GM10266 (cell line): ENCODE measurements at regions not wholly inside any gene's neighbourhood (a gene's known extent, or its start where the extent isn't known, plus 50 kb on each side); places are given as distances from the start of the nearest gene placed in this dataset.

Experiments
- DNase-seq: peaks from one replicate; pipeline ENCODE4 v3.0.0; 2012; ENCODE audit errors: extremely low spot score
- TF ChIP-seq, protein P1 (sequence below): IDR thresholded peaks from 2 replicates; pipeline ENCODE4 v1.5.1; 2012; ENCODE audit warnings: mild to moderate bottlenecking, low read depth; ENCODE audit not compliant: control insufficient read depth, insufficient read depth; ENCODE audit errors: missing control alignments

DNA sequence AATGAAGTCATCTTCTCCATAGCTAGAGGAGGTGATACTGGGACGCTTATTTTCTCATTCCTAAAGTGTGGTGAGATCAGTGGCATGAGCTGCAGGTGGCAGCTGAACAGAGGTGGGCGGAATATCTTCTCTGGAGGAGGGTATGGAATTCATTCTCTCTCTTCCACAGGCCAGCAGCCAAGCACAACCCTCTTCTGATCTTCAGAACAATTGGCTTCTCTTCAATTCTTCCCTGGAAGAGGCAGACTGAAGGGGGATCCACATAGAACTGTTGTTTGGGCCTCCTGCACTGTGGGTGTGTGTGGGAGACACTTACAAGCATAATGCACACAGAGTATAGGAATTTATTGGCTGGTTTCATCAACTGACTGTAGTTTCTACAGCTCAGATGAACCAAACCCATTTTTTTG, 180.4 kb upstream of the RASGEF1B start:
- TF ChIP-seq, protein P1, sequence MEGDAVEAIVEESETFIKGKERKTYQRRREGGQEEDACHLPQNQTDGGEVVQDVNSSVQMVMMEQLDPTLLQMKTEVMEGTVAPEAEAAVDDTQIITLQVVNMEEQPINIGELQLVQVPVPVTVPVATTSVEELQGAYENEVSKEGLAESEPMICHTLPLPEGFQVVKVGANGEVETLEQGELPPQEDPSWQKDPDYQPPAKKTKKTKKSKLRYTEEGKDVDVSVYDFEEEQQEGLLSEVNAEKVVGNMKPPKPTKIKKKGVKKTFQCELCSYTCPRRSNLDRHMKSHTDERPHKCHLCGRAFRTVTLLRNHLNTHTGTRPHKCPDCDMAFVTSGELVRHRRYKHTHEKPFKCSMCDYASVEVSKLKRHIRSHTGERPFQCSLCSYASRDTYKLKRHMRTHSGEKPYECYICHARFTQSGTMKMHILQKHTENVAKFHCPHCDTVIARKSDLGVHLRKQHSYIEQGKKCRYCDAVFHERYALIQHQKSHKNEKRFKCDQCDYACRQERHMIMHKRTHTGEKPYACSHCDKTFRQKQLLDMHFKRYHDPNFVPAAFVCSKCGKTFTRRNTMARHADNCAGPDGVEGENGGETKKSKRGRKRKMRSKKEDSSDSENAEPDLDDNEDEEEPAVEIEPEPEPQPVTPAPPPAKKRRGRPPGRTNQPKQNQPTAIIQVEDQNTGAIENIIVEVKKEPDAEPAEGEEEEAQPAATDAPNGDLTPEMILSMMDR, result no peak
- no peak for DNase-seq

DNA sequence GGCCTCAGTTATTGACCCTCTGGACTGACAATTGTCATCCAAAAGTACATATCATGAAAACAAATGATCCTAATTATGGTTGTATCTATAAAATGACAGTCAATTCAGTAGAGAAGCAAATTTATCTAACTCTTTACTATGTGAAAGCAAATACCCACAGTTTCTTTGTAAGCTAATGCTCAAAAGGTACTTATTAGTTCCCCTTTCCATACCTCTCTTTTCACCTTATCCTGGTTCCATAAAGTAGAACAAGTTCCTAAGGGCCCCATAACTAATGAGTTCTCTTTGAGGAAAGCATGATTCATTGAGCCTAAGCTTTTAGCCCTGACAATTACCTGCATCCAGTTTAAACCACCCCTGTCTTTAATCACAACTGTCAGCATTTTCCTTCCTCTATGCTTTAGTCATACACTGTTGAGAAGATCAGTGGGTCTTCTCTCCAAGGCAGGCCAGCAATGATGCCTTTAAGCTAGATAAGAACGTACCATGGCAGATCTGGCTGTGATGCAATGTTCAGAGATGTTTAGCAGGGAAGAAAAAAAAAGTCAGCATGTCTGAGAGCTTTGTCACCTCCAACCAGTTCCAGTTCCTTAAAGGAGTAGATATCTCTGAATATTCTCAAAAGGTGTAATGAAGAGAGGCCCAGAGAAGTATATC, 179.7 kb upstream of the RASGEF1B start:
- DNase-seq, result no peak
- TF ChIP-seq, protein P1, result no peak

DNA sequence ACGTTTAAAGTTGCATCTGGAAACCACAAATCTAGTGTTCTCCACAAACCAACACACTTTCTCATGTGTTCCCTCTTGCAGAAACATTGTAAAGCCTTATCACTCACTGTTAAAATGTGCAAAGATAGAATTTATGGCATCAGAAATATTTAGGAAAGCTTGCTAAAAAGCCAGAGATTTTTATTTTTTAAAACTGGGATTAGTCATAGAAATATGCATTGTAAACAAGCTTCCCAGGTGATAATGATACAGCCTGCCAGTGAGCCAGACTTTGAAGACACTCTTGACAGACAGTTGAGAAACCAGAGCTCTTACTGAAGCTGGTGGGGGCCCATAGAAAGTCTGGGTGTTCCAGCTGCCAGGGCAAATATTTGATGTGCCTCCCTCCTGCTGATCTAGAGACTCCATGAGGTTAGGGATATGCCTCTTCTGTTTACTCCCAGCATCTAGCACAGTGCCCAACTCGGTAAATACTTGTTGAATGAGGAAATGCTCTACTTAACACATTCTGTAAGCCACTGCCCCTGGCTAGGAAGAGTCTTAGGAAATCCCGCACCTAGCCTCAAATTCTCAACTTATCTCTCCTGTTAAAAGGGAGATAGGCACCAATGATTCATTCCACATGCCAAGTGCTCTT, 179.0 kb upstream of the RASGEF1B start:
- no peak for DNase-seq
- TF ChIP-seq, protein P1, result no peak

- peak; percentile 12 for DNase-seq
- TF ChIP-seq, protein P1, result no peak
Observed at GRCh38 chr4:81648576-81649275, 177.0 kb upstream of the RASGEF1B start.

DNA sequence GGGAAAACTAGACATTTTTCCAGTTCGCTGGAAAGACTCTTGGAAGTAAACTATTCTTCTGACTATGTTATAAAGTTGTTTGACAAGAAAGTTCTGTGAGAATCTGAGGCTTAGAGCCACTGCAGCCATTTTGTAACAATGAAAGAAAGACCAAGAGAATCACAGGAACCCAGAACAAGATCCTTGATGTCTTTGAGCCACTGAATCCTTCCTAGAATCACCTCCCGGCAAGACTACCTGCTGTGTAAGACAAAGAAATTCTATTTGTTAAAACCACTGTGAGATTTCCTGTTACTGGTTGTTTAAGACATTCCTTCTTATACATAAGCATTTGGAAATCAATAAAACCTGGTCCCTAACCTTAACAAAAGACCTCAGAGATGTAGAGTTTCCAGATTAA, 175.7 kb upstream of the RASGEF1B start:
- TF ChIP-seq, protein P1, result no peak
- no peak for DNase-seq

DNA sequence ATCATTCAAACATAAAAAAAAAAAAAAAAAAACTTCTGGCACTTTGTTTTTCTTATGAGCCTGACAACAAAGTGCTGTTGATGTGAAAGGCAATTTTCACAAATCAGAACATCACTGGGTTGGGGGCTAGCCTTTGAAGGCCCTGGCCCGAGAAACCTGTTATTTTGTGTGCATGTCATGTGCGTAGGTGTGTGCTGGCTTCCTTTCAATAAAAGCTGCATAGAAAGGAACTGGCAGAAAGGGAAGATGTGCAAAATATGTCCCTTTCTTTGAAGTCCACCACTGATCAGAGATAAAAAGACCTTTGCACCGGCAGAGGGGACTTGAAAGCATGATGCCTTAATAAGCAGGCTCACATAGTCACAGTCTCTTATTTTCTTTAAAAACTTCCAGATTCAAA, 170.8 kb upstream of the RASGEF1B start:
- no peak for DNase-seq
- TF ChIP-seq, protein P1, result no peak

DNA sequence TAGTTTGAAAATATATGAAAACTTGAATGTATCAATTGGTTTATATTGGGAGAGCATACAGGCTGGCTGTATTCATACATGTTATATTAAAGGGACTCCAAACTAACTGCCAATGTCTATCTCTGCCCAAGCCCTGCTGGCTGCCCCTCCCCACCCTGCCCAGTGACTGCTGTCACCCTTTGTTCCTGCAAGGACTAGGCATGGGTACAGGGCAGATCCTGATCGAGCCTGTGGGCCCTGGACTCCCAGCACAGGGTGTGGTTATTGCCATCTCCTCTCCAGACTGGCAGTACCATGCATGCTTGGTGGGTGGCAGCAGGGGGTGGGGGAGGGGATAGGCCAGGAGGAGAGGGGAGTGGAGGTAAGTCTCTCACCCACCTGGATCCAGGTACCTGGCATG, 167.5 kb upstream of the RASGEF1B start:
- TF ChIP-seq, protein P1, result no peak
- DNase-seq, result no peak
